Mesenchymal stem cell (in vitro differentiated cells and primary cell): ENCODE measurements at regions not wholly inside any gene's neighbourhood (a gene's known extent, or its start where the extent isn't known, plus 50 kb on each side); places are given as distances from the start of the nearest gene placed in this dataset.

ENCODE experiments used
- DNase-seq: peaks from one replicate; pipeline ENCODE4 v3.0.0-alpha.2; 2013
- H2AFZ ChIP-seq: one replicate; pipeline ENCODE4 v1.6.1; 2013; ENCODE audit warnings: low read depth, mild to moderate bottlenecking, control low read depth, inconsistent platforms, low read length, moderate library complexity
- H2AK5ac ChIP-seq: 2 replicates; pipeline ENCODE4 v1.6.1; 2013; ENCODE audit warnings: low read length, moderate library complexity, mild to moderate bottlenecking, inconsistent platforms; ENCODE audit not compliant: severe bottlenecking
- H2BK120ac ChIP-seq: one replicate; pipeline ENCODE4 v1.6.1; 2013; ENCODE audit warnings: low read depth, mild to moderate bottlenecking, inconsistent platforms, low read length, moderate library complexity
- H2BK12ac ChIP-seq, 2 experiments: one replicate each; pipeline ENCODE4 v1.6.1; 2013; ENCODE audit warnings: inconsistent platforms in 2 of 2, low read length in 2 of 2, mild to moderate bottlenecking in 2 of 2, moderate library complexity in 2 of 2, control low read depth in 1 of 2
- H2BK15ac ChIP-seq: one replicate; pipeline ENCODE4 v1.6.1; 2013; ENCODE audit warnings: mild to moderate bottlenecking, low read depth, inconsistent platforms; ENCODE audit not compliant: poor library complexity, severe bottlenecking
- H2BK5ac ChIP-seq: 2 replicates; pipeline ENCODE4 v1.6.1; 2013; ENCODE audit warnings: low read depth, mild to moderate bottlenecking, low read length, control low read depth, inconsistent platforms; ENCODE audit not compliant: poor library complexity, severe bottlenecking
- H3K14ac ChIP-seq, 2 experiments: one replicate each; pipeline ENCODE4 v1.6.1; 2013; ENCODE audit warnings: inconsistent platforms in 2 of 2, low read length in 2 of 2, control low read depth in 1 of 2, mild to moderate bottlenecking in 1 of 2, moderate library complexity in 1 of 2
- H3K18ac ChIP-seq, 2 experiments: one replicate each; pipeline ENCODE4 v1.6.1; 2013; ENCODE audit warnings: inconsistent platforms in 2 of 2, low read length in 2 of 2, control low read depth in 1 of 2, low read depth in 1 of 2, mild to moderate bottlenecking in 1 of 2
- H3K23ac ChIP-seq, 2 experiments: one replicate each; pipeline ENCODE4 v1.6.1; 2013; ENCODE audit warnings: inconsistent platforms in 2 of 2, low read length in 2 of 2, mild to moderate bottlenecking in 2 of 2, moderate library complexity in 2 of 2, control low read depth in 1 of 2
- H3K27ac ChIP-seq: 2 replicates; pipeline ENCODE4 v1.5.1; 2013; ENCODE audit warnings: mild to moderate bottlenecking, moderate library complexity, low read length, control low read depth, inconsistent platforms; ENCODE audit not compliant: poor library complexity, severe bottlenecking
- H3K27me3 ChIP-seq, 2 experiments: 2 replicates each; pipeline versions ENCODE4 v1.6.1 to v1.7.0; 2013; ENCODE audit warnings: low read length in 2 of 2, mild to moderate bottlenecking in 2 of 2, moderate library complexity in 2 of 2, control low read depth in 1 of 2, inconsistent platforms in 1 of 2; ENCODE audit not compliant: control insufficient read depth in 1 of 2, insufficient read depth in 1 of 2
- H3K36me3 ChIP-seq, 2 experiments: 2 replicates each; pipeline versions ENCODE4 v1.6.1 to v1.7.0; 2013; ENCODE audit warnings: low read length in 2 of 2, control low read depth in 1 of 2, inconsistent platforms in 1 of 2, low read depth in 1 of 2, mild to moderate bottlenecking in 1 of 2; ENCODE audit not compliant: insufficient read depth in 2 of 2, control insufficient read depth in 1 of 2
- H3K4ac ChIP-seq, 2 experiments: one replicate each; pipeline ENCODE4 v1.6.1; 2013; ENCODE audit warnings: inconsistent platforms in 2 of 2, low read length in 2 of 2, mild to moderate bottlenecking in 2 of 2, moderate library complexity in 2 of 2, control low read depth in 1 of 2, low read depth in 1 of 2
- H3K4me1 ChIP-seq: 2 replicates; pipeline ENCODE4 v1.6.1; 2013; ENCODE audit warnings: low read depth, low read length, control low read depth; ENCODE audit not compliant: control insufficient read depth, insufficient read depth
- H3K4me2 ChIP-seq: 2 replicates; pipeline ENCODE4 v1.6.1; 2013; ENCODE audit warnings: low read length, mild to moderate bottlenecking, inconsistent platforms; ENCODE audit not compliant: poor library complexity, severe bottlenecking
- H3K4me3 ChIP-seq, 2 experiments: 2 replicates each; pipeline versions ENCODE4 v1.5.1 to v1.7.0; 2013; ENCODE audit warnings: low read length in 2 of 2, mild to moderate bottlenecking in 2 of 2, control low read depth in 1 of 2, low read depth in 1 of 2; ENCODE audit not compliant: insufficient read depth in 1 of 2
- H3K79me1 ChIP-seq: replicated peaks from 2 replicates; pipeline ENCODE4 v1.6.1; 2013; ENCODE audit warnings: mild to moderate bottlenecking, control low read depth, low read length, inconsistent platforms; ENCODE audit not compliant: poor library complexity, severe bottlenecking
- H3K9ac ChIP-seq: 2 replicates; pipeline ENCODE4 v1.7.0; 2013; ENCODE audit warnings: mild to moderate bottlenecking, low read length, moderate library complexity
- H3K9me3 ChIP-seq: 2 replicates; pipeline ENCODE4 v1.7.0; 2013; ENCODE audit warnings: mild to moderate bottlenecking, low read length; ENCODE audit not compliant: control insufficient read depth
- H4K8ac ChIP-seq: one replicate; pipeline ENCODE4 v1.6.1; 2013; ENCODE audit warnings: inconsistent platforms, mild to moderate bottlenecking, low read length, moderate library complexity
- H4K91ac ChIP-seq: one replicate; pipeline ENCODE4 v1.6.1; 2013; ENCODE audit warnings: mild to moderate bottlenecking, low read length, inconsistent platforms
- WGBS: methylation state at CpG from one replicate; pipeline ENCODE4 v1.1.7; 2013; ENCODE audit warnings: mixed read lengths; 5-methylcytosine and 5-hydroxymethylcytosine counted together

- no peak overlapping the region for H3K4me3 ChIP-seq
Observed at GRCh38 chr10:36573246-36573645, 552.2 kb upstream of the ANKRD30A start.

GRCh38 chr10:36564433-36564832 lies 561.0 kb upstream of the ANKRD30A start:
- H3K4me3 ChIP-seq: no peak overlapping the region
- no peak overlapping the region for H3K9ac ChIP-seq
- H3K4me1 ChIP-seq: no peaks in the 10 kb centered on the region
- no peak overlapping the region for H2AFZ ChIP-seq
- H3K36me3 ChIP-seq: no peaks in the 10 kb centered on the region
- no peak overlapping the region for H2BK15ac ChIP-seq
- H3K27me3 ChIP-seq: no peaks in the 10 kb centered on the region
- no peak overlapping the region for H3K4ac ChIP-seq
- no peak overlapping the region for H2BK120ac ChIP-seq
- no peak overlapping the region for H4K91ac ChIP-seq
- no peaks in the 10 kb centered on the region for H3K9me3 ChIP-seq
- no peak for DNase-seq
- H2BK5ac ChIP-seq: no peak overlapping the region
- no peak overlapping the region for H2BK12ac ChIP-seq
- no peak overlapping the region for H2AK5ac ChIP-seq
- H3K27ac ChIP-seq: no peak overlapping the region
- H3K23ac ChIP-seq: no peak overlapping the region
- no peak overlapping the region for H3K4me2 ChIP-seq
- H4K8ac ChIP-seq: no peak overlapping the region
- H3K79me1 ChIP-seq: no peaks in the 10 kb centered on the region
- no peak overlapping the region for H3K14ac ChIP-seq
- WGBS: 50% methylated on average over 2 of the region's 4 CpGs
- H3K18ac ChIP-seq: no peak overlapping the region

More at GRCh38 chr10:36573246-36573645, 552.2 kb upstream of the ANKRD30A start:
- Histone ChIP-seq H3K27me3 (no peaks in the 10 kb centered on the region), H2BK5ac (no peak overlapping the region), H3K36me3 (no peaks in the 10 kb centered on the region), H3K23ac (no peak overlapping the region), H2AFZ (no peak overlapping the region), H3K4me1 (no peaks in the 10 kb centered on the region), H2BK120ac (no peak overlapping the region), H3K18ac (no peak overlapping the region), H3K14ac (no peak overlapping the region), H2BK15ac (no peak overlapping the region), H3K79me1 (no peaks in the 10 kb centered on the region), H2BK12ac (no peak overlapping the region), H3K9me3 (no peaks in the 10 kb centered on the region), H2AK5ac (no peak overlapping the region), H3K9ac (no peak overlapping the region), H3K4me2 (no peak overlapping the region), H3K27ac (no peak overlapping the region), H4K8ac (no peak overlapping the region), H4K91ac (no peak overlapping the region), H3K4ac (no peak overlapping the region)
- no CpG with 5 or more reads among the region's 2 CpGs for WGBS
- DNase-seq: no peak

GRCh38 chr10:36559412-36560400 lies 565.7 kb upstream of the ANKRD30A start:
- Histone ChIP-seq H3K4me2 (no peak overlapping the region), H3K4me3 (peak overlapping the region in 1 of 2 experiments; percentile 16), H3K27ac (no peak overlapping the region), H2BK5ac (no peak overlapping the region), H3K9me3 (no peaks in the 10 kb centered on the region), H3K27me3 (no peaks in the 10 kb centered on the region), H2AFZ (no peak overlapping the region), H3K14ac (no peak overlapping the region), H3K79me1 (no peaks in the 10 kb centered on the region), H3K4me1 (no peaks in the 10 kb centered on the region), H3K23ac (no peak overlapping the region), H3K9ac (no peak overlapping the region), H2BK120ac (no peak overlapping the region), H4K8ac (no peak overlapping the region), H2BK15ac (no peak overlapping the region), H2AK5ac (no peak overlapping the region), H3K4ac (peak overlapping the region in 1 of 2 experiments; percentile 17), H3K18ac (no peak overlapping the region), H2BK12ac (no peak overlapping the region), H4K91ac (no peak overlapping the region), H3K36me3 (no peaks in the 10 kb centered on the region)
- WGBS: 78% methylated on average over 6 of the region's 8 CpGs
- no peak for DNase-seq

- DNase-seq: no peak
- Histone ChIP-seq H3K4me1 (no peaks in the 10 kb centered on the region), H4K8ac (no peak overlapping the region), H3K23ac (no peak overlapping the region), H3K9ac (no peak overlapping the region), H3K9me3 (no peaks in the 10 kb centered on the region), H3K14ac (no peak overlapping the region), H2AK5ac (no peak overlapping the region), H4K91ac (no peak overlapping the region), H3K4me3 (no peak overlapping the region), H3K27ac (no peak overlapping the region), H2BK120ac (no peak overlapping the region), H3K27me3 (no peaks in the 10 kb centered on the region), H2AFZ (no peak overlapping the region), H3K79me1 (no peaks in the 10 kb centered on the region), H3K4ac (no peak overlapping the region), H3K4me2 (no peak overlapping the region), H2BK5ac (no peak overlapping the region), H3K36me3 (no peaks in the 10 kb centered on the region), H2BK15ac (no peak overlapping the region), H3K18ac (no peak overlapping the region), H2BK12ac (no peak overlapping the region)
- WGBS: 100% methylated on average over 2 of the region's 2 CpGs
Observed at GRCh38 chr10:36556468-36556867, 568.9 kb upstream of the ANKRD30A start.
